K562 (cell line): ENCODE measurements at regions not wholly inside any gene's neighbourhood (a gene's known extent, or its start where the extent isn't known, plus 50 kb on each side); places are given as distances from the start of the nearest gene placed in this dataset.

ENCODE experiments used
- CTCFL ChIP-seq: IDR thresholded peaks from 2 replicates; pipeline ENCODE4 v1.6.1; 2011; ENCODE audit warnings: borderline replicate concordance, low read depth, mild to moderate bottlenecking, moderate library complexity, low read length; ENCODE audit not compliant: insufficient read depth, poor library complexity, severe bottlenecking
- ETV1 ChIP-seq: fragments of 450-650 bp; conservative IDR thresholded peaks from 2 replicates; pipeline ENCODE4 v1.6.1; 2016; ENCODE audit warnings: missing genetic modification characterization, control low read depth, low read depth, missing compliant biosample characterization
- GABPA ChIP-seq: fragments of 200-800 bp; sonication (Bioruptor generic); conservative IDR thresholded peaks from 2 replicates; pipeline ENCODE4 v1.6.1; 2016; ENCODE audit warnings: low read depth, missing genetic modification characterization, missing compliant biosample characterization
- GTF2E2 ChIP-seq: fragments of 200-800 bp; sonication (Bioruptor generic); IDR thresholded peaks from 2 replicates; pipeline ENCODE4 v1.6.1; 2016; ENCODE audit warnings: missing genetic modification characterization, missing compliant biosample characterization
- HDAC1 ChIP-seq, 2 experiments: fragments of 450-650 bp; IDR thresholded peaks; 2 replicates each; pipeline ENCODE4 v1.6.1; 2016 to 2017; ENCODE audit warnings: inconsistent platforms in 1 of 2, mild to moderate bottlenecking in 1 of 2, moderate library complexity in 1 of 2
- NR0B1 ChIP-seq: fragments of 450-650 bp; IDR thresholded peaks from one replicate; pipeline ENCODE4 v1.6.1; 2018; ENCODE audit warnings: mild to moderate bottlenecking, moderate library complexity; ENCODE audit not compliant: partially characterized antibody
- PTRF ChIP-seq: fragments of 450-650 bp; IDR thresholded peaks from 2 replicates; pipeline ENCODE4 v1.6.1; 2016; ENCODE audit warnings: mild to moderate bottlenecking, missing genetic modification characterization, missing compliant biosample characterization
- SLC30A9 ChIP-seq: fragments of 250-450 bp; sonication (Bioruptor Pico); IDR thresholded peaks from 2 replicates; pipeline ENCODE4 v1.8.0; 2022; ENCODE audit warnings: mild to moderate bottlenecking, moderate library complexity
- SMARCA5 ChIP-seq: fragments of 450-650 bp; IDR thresholded peaks from 2 replicates; pipeline ENCODE4 v1.6.1; 2016
- SMC3 ChIP-seq: conservative IDR thresholded peaks from 2 replicates; pipeline ENCODE4 v1.6.1; 2011; ENCODE audit warnings: low read depth, low read length, improper control_type of control experiment; ENCODE audit not compliant: insufficient read depth
- SP1 ChIP-seq: sonication (generic); formaldehyde crosslinking; IDR thresholded peaks from 2 replicates; pipeline ENCODE4 v1.8.1; 2022; ENCODE audit warnings: mild to moderate bottlenecking, missing genetic modification reagents
- SREBF2 ChIP-seq: sonication (generic); formaldehyde crosslinking; IDR thresholded peaks from 2 replicates; pipeline ENCODE4 v1.4.0; 2020; ENCODE audit warnings: mild to moderate bottlenecking, missing genetic modification reagents
- WHSC1 ChIP-seq: IDR thresholded peaks from one replicate; pipeline ENCODE4 v1.6.1; 2012; ENCODE audit warnings: low read length, control low read depth, inconsistent platforms
- ZBTB8A ChIP-seq: fragments of 450-650 bp; IDR thresholded peaks from 2 replicates; pipeline ENCODE4 v1.6.1; 2018; ENCODE audit warnings: mild to moderate bottlenecking, moderate library complexity; ENCODE audit not compliant: partially characterized antibody
- ZKSCAN1 ChIP-seq: fragments of 150-350 bp; IDR thresholded peaks from 2 replicates; pipeline ENCODE4 v1.6.1; 2016; ENCODE audit warnings: low read depth, low read length
- ZNF277 ChIP-seq: fragments of 250-450 bp; sonication (Bioruptor Pico); IDR thresholded peaks from 2 replicates; pipeline ENCODE4 v1.8.0; 2022; ENCODE audit warnings: inconsistent platforms, mild to moderate bottlenecking, moderate library complexity, borderline replicate concordance
- ZNF592 ChIP-seq: fragments of 450-650 bp; IDR thresholded peaks from 2 replicates; pipeline ENCODE4 v1.6.1; 2017; ENCODE audit warnings: antibody characterized with exemption, mild to moderate bottlenecking
- ZNF764 ChIP-seq: fragments of 250-450 bp; sonication (Bioruptor Pico); IDR thresholded peaks from 2 replicates; pipeline ENCODE4 v1.4.0; 2020; ENCODE audit warnings: low read depth, mild to moderate bottlenecking, moderate library complexity
- ZNF766 ChIP-seq: fragments of 200-800 bp; sonication (Bioruptor generic); conservative IDR thresholded peaks from 2 replicates; pipeline ENCODE4 v1.6.1; 2016; ENCODE audit warnings: missing genetic modification characterization, missing compliant biosample characterization

- TF ChIP-seq CTCFL, result no peak
- no peak for TF ChIP-seq ZBTB8A
- peak; percentile 68 for TF ChIP-seq GABPA
- TF ChIP-seq SMC3, result 0 out of 2 replicates have a peak, but pooled peaks have one; percentile 25
- no peak for TF ChIP-seq SMARCA5
- TF ChIP-seq HDAC1 (IDR thresholded peaks at IDR 0.05), result no peak
- no peak for TF ChIP-seq SP1 (CRISPR knock-in tag)
- peak; percentile 74 for TF ChIP-seq ZNF764 (CRISPR knock-in tag)
- 0 out of 2 replicates have a peak, but pooled peaks have one; percentile 23 for TF ChIP-seq ZNF766 (CRISPR knock-in tag)
- no peak for TF ChIP-seq SREBF2 (CRISPR knock-in tag)
- no peak for TF ChIP-seq ETV1 (tag)
- TF ChIP-seq SLC30A9 (CRISPR knock-in tag), result no peak
- no peak for TF ChIP-seq ZKSCAN1
- TF ChIP-seq GTF2E2 (tag), result 0 out of 2 replicates have a peak, but pooled peaks have one; percentile 35
- no peak for TF ChIP-seq ZNF592
- TF ChIP-seq PTRF (tag), result no peak
- TF ChIP-seq NR0B1, result no peak
- no peak for TF ChIP-seq ZNF277
- no peak for TF ChIP-seq WHSC1
These were observed 147.1 kb upstream of the GHITM start (continued) for GRCh38 chr10:83991986-83992753.
